Activated CD4-positive, alpha-beta T cell treated with anti-CD3 and anti-CD28 coated beads, Interleukin-2, Interleukin-6, amounts not matched to agents 100 ng/mL and 50 ng/mL, durations not matched to agents 16 hours and 8 hours (primary cell): ENCODE measurements at regions not wholly inside any gene's neighbourhood (a gene's known extent, or its start where the extent isn't known, plus 50 kb on each side); places are given as distances from the start of the nearest gene placed in this dataset.

Experiments used
- DNase-seq: peaks from one replicate; pipeline ENCODE4 v3.0.0-alpha.2; 2020

DNA sequence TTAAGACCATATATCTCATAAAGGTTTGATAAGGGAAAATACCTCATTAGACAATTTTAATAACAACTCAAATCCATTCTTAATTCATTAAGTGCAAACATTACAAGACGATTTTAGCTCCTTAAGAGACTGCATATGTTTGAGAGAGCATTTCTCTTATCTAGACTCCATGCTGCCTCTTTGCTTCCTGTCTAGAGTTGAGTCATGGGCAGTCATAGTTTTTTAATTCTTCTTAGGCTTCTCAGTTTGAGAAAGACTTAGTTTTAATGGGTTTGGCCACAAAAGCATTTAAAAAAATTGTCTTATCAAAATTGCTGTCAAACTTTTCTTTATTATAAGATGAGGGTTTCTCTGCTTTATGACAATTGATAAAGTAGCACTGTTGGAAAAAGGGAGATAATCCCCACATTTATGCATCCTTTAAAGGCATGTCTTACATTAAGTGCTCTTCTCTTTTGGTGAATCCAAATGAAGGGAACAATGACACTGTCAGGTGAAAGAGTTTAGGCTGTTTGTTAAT lies 713.4 kb downstream of the PCDH18 start:
- DNase-seq, result no peak

DNA sequence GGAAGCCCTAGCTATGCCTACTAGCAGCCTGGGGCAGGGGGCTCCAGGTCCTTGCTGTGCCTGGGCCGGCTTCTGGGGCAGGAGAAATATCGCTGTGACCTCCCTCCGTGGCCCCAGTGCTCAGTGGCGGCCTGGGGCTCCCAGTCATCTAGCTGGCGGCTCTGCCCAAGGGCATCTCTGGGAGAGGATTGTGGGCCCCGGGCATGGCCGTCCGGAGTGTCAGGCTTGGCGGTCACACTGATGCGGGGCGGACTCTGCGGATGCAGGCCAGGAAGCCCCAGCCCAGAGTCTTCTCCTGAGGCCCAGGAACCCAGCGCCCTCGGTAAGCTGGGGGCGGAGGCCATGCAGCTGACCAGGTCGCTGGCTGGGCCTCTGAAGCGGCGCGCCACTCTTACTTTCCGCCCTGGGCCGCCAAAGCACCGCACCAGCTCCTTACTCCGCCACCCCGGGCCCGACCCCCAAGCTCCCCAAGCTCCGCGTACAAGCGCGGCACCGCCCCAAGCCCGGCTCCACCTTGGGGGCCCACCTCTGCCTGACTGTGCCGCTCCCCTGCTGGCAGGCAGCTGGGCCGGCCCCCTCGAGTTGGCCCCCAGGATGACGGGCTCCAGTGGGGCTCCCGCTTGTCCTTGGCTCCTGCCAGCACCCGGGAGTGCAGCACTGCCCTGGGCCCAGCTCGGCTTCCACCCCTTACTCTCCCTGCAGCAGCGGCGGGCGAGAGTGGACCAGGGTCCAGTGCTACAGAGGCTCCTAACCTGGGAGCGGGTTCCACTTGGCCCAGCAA lies 720.0 kb downstream of the PCDH18 start:
- no peak for DNase-seq

DNA sequence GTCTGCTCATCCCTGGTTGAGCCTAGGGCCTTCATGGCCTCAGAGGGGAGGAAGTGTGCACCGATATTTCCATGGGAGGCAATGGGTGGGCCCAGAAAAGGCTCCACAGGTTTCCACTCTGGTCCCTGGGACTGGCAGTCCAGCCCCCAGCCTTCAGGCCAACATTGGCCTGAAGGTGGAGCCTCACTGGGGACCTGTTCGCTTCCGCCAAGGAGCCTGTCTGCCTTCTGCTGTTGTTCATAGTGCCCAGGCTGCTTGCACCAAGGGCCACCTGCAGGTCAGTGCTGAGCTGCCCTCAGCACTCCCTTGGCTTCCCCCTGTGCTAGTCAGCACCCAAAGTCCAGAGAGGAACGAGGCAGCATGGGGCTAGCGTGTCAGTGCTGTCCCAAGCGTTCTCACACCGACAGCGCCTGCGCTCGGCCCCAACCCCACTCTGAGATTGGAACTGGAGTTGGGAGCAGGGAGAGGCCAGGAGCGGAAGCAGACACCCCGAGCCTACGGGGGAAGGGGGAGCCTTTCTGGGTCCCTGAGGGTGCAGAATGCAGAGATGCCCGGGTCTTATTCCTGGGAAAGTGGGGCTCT lies 720.7 kb downstream of the PCDH18 start:
- no peak for DNase-seq

DNA sequence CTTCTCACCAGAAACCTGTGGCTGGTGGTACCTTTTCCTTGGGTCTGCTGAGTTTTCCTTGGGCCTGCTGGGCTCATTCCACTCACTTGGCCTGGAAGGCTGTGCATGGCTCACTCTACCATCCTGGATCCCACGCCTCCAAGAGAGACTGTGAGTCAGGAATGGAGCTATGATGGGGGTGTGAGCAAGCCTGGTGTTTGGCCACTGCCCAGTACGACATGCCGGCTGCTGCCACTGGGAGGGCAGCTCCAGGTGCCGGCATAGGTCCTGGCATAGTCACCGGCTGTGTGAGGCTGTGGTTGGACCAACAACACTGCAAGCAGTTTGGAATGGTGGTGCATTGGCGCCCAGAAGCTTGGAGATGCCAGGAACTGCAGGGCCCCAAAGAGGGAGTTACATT lies 721.7 kb downstream of the PCDH18 start:
- no peak for DNase-seq

DNA sequence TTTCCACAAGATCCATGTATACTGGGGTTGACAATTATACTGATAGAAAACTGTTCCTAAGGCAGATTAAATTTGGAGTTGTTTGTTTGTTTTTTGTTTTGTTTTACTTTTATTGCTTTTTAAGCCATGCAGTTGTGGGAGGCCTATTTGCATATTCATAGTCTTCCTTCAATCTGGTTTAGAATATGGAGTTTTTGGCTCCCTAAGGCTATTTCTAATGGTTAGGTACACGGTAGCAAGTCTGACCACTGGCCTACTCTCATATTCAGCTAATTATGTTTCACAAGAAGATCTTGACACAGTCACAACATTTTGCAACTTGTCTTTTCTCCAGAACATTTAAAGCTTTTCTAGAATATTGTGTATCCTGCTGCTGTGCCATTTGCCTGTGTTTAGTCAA lies 725.5 kb downstream of the PCDH18 start:
- DNase-seq, result no peak

DNA sequence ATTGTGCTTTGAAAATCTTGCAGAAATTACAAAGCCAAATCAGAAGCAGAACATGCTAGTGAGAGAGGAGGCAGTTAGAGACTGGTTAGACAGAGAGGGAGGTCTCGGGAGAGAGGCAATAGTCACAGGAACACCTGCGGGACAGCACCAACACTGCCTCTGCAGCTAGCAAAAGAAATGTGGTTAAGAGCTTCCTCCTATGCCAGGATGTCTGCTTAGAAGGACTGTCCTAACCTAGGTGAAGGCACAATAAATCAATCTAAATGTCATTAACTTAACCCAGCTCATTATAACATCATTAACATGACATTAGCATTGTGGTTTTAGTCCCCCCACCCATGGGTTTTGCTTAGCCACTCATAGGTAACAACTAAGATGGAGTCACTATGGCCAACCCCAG lies 726.7 kb downstream of the PCDH18 start:
- DNase-seq, result no peak

DNA sequence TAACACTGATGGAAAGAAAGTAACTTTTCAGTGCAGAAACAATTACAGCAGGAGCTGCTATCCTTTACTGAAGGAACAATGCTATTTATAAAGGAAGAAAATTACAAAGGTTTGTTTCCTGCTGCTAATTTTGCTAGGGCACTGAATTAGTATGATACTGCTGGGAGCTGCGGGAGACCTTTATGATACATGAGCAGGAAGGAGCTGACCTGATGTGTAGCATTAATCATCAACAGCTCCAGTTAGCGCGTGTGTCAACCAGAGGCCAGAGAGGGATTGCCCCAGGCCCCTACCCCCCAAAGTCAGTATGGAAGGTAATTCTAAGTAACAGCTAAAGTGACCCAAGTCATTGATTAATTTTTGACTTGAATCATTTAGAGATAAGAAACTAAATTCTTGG lies 728.9 kb downstream of the PCDH18 start:
- no peak for DNase-seq

DNA sequence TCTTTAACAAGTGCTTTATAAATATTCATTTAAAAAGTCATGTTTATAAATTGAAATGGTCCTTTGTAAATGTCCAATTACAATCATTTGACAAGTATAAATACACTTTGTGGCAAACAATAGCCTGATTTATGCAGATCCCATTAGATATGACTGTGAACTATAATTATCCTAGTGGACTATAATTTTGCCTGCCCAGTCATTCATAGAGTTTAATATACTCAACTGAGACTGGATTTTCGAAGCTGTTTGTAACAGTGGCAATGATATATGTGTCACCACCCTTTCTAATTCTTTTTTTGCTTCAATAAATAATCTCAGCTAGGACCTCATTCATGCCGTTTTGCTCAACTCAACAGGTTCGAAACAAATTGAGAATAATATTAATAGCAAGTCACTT lies 732.0 kb downstream of the PCDH18 start:
- no peak for DNase-seq

DNA sequence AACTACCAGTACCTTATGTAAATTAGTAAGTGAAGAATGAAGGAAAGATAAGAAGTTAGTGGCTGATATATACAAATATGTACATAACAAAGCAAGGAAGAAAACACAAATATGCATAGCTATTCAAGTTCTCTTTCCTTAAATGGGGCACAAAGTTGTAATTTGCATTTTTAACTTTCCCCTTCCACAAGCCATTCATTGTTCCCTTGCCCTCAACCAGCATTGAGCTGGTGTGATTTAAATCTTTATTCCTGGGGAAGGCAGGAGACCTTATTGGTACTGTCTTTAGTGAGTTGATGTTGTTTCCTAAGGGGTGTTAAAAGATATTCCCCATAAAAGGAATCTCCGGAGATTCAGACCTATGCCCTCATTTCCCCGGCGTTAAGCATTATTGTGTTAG lies 735.3 kb downstream of the PCDH18 start:
- DNase-seq, result no peak

DNA sequence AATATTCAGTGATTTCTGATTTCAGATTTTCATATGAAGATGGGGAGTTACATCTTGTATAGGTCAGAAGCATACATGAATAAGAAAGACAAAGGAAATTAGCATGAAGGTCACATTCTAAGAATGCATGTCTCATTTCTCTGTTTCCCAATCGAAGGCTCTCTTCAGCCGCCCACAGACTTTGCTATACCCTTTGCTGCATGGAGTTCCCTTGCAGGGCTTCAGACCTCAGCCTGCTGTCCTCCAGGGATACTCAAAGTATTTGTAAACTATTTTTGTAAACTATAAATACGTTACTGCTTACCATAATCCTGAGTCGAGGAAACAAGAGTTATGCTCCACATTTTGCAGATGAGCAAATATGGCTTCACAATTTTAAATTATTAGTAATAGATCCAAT lies 738.4 kb downstream of the PCDH18 start:
- no peak for DNase-seq

DNA sequence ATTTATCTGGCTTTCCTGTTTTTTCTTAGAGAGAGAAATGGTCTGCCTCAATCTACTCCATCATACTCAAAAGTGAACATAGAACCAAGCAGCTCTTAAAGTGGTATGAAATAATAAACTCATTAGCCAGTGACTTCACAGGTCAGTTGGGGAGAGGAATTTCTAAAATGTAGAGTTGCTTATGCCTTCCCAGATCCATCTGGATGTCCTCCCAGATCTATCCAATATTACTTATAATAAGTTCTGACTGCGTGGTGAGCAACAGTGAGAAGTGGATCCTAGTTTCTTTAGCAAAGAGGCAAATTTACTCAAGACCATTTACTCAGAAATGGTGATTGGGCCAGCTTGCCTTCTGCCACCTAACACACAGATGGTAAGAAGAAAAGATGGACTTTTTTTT lies 748.0 kb downstream of the PCDH18 start:
- DNase-seq, result no peak

DNA sequence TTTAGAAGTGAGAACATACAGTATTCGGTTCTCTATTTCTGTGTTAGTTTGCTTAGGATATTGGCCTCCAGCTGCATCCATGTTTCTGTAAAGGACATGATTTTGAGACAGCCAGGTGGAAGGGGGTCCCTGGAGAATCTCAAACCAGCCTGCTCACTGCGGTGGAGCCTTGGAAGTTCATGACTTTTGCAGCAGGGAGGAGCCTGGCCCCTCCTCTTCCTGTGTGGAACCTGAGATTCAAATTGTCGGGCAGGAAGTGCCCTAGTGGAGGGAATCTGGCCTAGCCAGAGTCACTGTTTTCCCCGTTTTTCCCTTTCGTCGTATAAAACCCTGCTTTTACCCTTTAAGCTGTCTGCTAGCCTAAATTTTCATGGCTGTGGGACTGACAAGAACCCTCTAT lies 762.6 kb downstream of the PCDH18 start:
- no peak for DNase-seq

DNA sequence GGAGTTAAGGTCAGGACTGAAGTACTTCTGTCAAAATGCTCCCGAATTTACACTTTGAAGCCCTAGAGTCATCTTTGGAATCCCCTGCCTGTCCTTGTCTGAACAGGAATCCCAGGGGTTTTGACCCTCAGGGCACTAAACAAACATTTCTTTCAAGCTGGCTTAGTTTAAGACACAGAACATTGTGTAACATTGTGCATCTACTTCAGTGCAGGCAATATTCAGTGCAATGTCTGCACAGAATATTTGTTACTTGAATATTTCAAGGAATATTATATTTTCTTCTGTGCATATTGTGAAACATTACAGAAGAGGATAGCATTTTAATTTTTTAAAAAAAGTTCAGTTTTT lies 763.4 kb downstream of the PCDH18 start:
- DNase-seq, result no peak

DNA sequence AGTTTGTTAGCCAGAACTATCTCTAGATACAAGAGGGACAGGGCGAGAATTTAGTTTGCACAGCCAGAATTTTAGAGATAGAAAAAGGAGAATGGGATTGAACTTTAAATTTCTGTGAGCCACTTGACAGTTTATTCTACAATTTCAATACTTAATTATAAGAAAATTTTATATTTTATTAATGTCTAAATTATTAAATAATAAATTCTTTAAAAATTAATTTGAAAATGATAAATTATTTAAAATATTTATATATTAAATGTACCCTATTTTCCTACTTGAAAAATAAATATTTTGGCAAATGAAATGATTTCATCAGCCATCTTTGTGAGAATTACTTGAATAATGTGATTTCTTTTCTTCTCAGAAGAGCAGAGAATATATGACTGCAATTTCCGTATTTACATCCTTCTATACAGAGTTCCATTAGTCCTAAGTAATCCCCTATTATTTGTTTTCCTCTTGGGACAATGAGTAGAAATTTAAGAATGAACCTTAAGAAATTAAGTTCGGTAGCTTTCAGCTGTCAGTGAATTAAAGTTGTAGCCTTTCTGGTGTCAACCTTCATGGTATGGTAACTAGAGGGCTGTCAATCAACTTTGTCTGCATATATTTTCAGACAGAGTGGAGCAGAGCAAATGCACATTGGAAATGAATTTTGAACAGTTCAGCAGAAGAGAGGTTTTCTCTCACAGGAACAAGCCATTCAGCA lies 763.9 kb downstream of the PCDH18 start:
- no peak for DNase-seq

DNA sequence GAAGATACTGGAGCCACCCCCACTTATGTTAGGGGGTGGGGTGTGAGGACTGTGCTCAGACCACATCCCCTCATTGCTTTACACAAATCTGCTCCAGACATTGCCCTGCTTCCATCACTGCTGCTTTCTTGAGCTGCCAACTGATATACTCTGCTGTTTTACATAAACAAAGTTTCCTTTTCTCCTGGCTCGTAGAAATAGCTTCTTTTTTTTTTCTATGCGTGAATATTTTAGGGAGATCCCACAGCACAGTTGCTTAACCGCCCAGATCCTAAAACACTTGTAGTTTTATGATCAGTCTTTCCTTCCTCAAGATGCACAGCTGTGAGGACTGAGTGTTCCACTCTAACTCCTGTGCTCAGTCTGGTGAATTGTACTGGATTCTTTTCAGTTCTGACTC lies 768.4 kb downstream of the PCDH18 start:
- DNase-seq, result no peak

DNA sequence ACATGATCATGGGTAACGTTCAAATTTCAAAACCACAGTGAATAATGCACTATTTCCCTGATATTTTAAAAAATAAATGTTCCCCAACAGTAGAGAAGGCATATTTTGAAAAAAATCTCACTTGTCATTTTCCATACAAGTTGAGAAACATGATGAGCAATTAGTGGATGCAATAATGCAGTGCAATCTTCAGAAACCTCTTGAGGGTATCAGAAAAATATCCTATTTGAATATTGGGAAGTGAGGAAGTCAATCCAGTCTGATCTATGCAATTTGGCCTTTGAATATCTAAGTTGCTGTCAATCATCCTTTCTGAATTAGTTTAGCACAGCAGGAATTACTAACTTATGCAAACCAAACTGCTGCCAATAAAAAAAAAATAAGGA lies 776.8 kb downstream of the PCDH18 start:
- DNase-seq, result no peak

DNA sequence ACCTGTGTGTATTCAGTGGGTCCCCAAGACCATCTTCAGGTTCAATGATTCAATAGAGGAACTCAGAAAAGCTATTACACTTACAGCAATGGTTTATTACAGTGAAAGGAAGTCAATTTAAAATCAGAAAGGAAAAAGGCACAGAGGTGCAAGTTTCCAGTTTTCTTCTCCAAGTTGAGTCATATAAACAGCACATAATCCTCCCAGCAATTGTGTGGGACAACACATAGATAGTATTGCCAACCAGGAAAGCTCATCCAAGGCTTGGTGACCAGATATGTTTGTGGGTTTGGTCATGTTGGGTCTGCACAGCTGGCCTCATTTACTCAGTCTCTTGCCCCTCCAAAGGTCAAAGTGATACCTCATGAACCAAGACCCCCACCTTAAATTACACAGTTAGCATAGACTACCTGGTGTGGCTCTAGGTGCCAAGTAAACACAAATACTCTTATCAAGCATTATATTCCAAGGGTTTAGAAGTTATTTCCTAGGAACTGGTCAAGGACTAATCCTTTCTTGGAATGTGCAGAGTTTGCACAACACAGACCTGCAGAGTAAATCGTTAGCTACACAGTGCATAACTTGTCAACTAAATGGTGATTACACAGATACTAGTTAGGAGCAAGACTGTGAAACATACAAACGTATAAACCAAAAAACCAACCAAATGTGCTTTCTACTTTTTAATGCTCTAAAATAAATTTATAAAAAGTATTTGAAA lies 777.3 kb downstream of the PCDH18 start:
- DNase-seq, result no peak

DNA sequence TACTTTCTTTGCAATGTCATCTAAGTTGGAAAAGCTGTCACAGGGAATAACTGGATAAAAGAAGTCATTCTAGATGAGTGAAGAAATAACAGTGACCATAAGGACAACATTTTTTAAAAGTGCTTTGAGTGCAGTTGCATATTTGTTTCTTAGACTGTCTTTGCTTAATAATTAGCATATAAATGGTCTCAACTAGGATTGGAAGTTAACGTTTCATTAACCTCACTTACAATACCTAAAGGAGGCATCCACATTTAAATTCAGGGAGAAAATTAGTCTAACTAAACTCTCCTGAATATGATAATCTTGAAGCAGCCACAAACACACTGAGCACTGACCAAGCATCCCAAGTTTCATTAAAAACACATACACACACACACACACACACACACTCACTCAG lies 780.7 kb downstream of the PCDH18 start:
- no peak for DNase-seq

DNA sequence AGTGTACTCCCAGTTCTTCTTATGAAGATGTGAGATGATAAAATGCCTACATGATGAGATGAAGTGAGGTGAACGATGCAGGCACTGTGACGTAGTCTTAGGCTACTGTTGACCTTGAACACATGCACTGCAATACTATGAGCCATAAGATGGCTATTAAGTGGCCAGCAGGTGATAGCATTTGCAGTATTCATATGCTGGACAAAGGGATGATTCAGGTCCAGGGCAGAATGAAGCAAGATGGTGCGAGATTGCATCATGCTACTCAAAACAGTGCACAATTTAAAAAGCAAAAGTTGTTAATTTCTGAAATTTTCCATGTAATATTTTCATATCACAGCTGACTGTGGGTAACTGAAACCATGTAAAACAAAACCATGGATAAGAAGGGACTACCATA lies 781.4 kb downstream of the PCDH18 start:
- no peak for DNase-seq

DNA sequence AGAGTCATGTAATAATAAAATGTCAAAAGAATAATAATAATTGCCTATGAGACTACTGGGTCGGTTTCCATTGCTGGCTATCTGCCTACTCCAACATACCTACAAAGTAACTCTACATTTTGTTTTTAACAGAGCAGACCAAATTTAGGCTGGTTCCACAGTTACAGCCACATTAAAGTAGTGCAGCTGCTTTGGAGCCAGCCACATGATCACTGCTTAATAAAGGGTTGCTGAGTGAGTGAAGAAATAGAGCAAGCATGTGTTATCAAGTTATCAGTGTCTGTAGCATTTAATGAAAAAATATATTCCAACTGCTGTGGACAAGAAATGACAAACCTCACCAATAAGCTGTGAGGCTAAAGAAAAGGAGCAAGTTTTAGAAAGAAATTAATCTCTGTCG lies 782.3 kb downstream of the PCDH18 start:
- no peak for DNase-seq

DNA sequence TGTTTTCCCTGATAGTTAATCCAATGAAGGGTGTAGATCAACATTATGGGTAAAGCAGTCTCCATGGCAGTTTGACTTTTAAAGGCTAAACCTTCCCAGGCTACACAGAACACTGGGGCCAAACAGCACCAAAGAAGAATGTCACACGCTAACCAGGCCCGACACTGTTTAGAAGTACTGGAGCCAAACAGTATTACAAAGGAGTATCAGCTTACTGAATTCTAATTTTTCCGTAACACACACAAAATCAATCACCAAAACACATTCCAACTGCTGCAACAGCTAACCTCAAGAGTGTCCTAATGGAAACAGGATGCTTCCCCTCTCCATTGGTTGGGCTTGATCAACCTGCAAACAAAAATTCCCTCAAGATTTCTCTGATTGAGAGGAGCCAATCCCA lies 783.5 kb downstream of the PCDH18 start:
- no peak for DNase-seq

DNA sequence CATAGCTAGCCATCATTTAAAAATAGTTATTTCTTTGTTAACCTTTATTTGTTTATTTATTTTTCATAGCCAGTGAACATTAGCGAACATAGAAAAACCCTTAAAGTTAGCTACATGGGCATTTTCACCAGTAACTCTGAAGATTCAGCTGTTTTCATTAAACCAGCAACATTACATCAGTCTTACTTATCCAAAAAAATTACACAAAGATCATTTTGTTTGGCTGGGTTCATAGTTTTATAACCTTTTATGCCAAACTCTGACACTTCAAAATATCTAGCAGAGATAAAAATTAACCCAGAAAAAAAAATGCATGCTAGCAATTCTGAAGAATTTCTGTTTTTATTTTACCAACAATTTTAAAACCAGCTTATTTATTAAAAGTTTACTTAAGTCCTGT lies 784.1 kb downstream of the PCDH18 start:
- DNase-seq, result no peak

DNA sequence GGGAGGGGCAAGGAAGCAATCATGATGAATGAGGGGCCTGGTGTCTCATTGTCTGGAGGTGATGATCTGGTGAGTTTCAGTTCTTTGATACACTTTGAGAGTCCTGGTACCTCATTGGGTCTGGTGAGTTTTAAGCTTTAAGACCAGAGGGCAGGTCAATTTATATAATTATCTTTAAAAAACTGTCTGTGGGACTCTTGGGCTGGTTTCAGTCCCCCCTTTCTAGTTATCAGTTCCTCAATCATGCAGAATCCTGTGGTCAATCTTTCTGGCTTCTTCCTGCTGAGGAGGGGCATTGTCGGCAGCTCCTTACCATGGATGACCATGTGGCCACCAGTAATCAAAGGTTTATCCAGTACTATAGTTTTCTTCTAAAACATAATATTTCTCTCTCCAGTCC lies 789.1 kb downstream of the PCDH18 start:
- DNase-seq, result no peak

DNA sequence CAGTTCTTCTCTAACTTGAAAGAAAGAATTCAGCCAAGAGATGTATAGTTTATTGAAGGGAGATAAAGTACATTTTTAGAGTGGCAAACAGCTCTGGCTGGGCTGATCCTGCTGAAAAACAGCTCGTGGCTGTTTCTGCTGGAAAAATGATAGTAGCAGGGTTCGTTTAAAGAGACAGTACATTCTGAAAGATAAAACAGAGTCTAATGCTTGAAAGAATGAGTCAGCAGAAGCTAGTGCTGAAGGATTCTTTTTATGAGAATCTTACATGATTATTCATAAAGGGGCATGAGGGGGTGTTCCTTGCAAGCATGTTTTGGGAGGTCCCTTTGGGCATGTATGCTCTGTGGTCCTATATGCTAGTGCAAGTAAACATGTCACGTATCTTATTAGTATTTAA lies 790.0 kb downstream of the PCDH18 start:
- no peak for DNase-seq
